BE2C (cell line): ENCODE measurements at regions not wholly inside any gene's neighbourhood (a gene's known extent, or its start where the extent isn't known, plus 50 kb on each side); places are given as distances from the start of the nearest gene placed in this dataset.

Experiments used
- DNase-seq: peaks from one replicate; pipeline ENCODE4 v3.0.0-alpha.2; 2020
- H3K27me3 ChIP-seq: fragments of 250-450 bp; sonication (Bioruptor Pico); 2 replicates; pipeline ENCODE4 v1.5.1; 2020; ENCODE audit warnings: mild to moderate bottlenecking
- H3K36me3 ChIP-seq: fragments of 250-450 bp; sonication (Bioruptor Pico); 2 replicates; pipeline ENCODE4 v1.5.1; 2020; ENCODE audit warnings: mild to moderate bottlenecking
- H3K4me1 ChIP-seq: fragments of 250-450 bp; sonication (Bioruptor Pico); 2 replicates; pipeline ENCODE4 v1.5.1; 2020
- H3K4me3 ChIP-seq: 2 replicates; pipeline ENCODE4 v1.5.1; 2011; ENCODE audit warnings: low read depth, low read length
- H3K9me3 ChIP-seq: fragments of 250-450 bp; sonication (Bioruptor Pico); 2 replicates; pipeline ENCODE4 v1.5.1; 2020
- CTCF ChIP-seq: IDR thresholded peaks from 2 replicates; pipeline ENCODE4 v1.5.1; 2012; ENCODE audit warnings: mild to moderate bottlenecking, low read depth, low read length

GRCh38 chr6:119575721-119576120 lies 226.2 kb upstream of the MAN1A1 start:
- Histone ChIP-seq H3K27me3 (no peaks in the 10 kb centered on the region), H3K9me3 (no peaks in the 10 kb centered on the region), H3K4me3 (no peak overlapping the region), H3K36me3 (no peaks in the 10 kb centered on the region), H3K4me1 (no peaks in the 10 kb centered on the region)
- TF ChIP-seq CTCF = no peak
- DNase-seq = no peak

GRCh38 chr6:119568580-119568979 lies 219.0 kb upstream of the MAN1A1 start:
- Histone ChIP-seq H3K27me3 (no peaks in the 10 kb centered on the region), H3K36me3 (no peaks in the 10 kb centered on the region), H3K9me3 (no peaks in the 10 kb centered on the region), H3K4me3 (no peak overlapping the region), H3K4me1 (no peaks in the 10 kb centered on the region)
- no peak for TF ChIP-seq CTCF
- no peak for DNase-seq

GRCh38 chr6:119566546-119567260 lies 217.1 kb upstream of the MAN1A1 start:
- H3K4me3 ChIP-seq = peak overlapping the region; percentile 60
- no peaks in the 10 kb centered on the region for H3K36me3 ChIP-seq
- no peak for TF ChIP-seq CTCF

GRCh38 chr6:119565893-119566292 lies 216.3 kb upstream of the MAN1A1 start:
- Histone ChIP-seq H3K27me3 (no peaks in the 10 kb centered on the region), H3K9me3 (no peaks in the 10 kb centered on the region), H3K4me3 (no peak overlapping the region), H3K36me3 (no peaks in the 10 kb centered on the region), H3K4me1 (no peaks in the 10 kb centered on the region)
- no peak for TF ChIP-seq CTCF
- DNase-seq = no peak

More at GRCh38 chr6:119566546-119567260, 217.1 kb upstream of the MAN1A1 start:
- Histone ChIP-seq H3K4me1 (no peaks in the 10 kb centered on the region), H3K27me3 (no peaks in the 10 kb centered on the region), H3K9me3 (no peaks in the 10 kb centered on the region)
- peak; percentile 85 for DNase-seq

- no peak for TF ChIP-seq CTCF
- H3K27me3 ChIP-seq = no peaks in the 10 kb centered on the region
- H3K9me3 ChIP-seq = no peaks in the 10 kb centered on the region
- no peaks in the 10 kb centered on the region for H3K4me1 ChIP-seq
- DNase-seq = no peak
- no peaks in the 10 kb centered on the region for H3K36me3 ChIP-seq
- H3K4me3 ChIP-seq = no peak overlapping the region
Observed at GRCh38 chr6:119562168-119562567, 212.6 kb upstream of the MAN1A1 start.

- no peak overlapping the region for H3K4me3 ChIP-seq
- no peak for TF ChIP-seq CTCF
- H3K9me3 ChIP-seq = no peaks in the 10 kb centered on the region
- no peaks in the 10 kb centered on the region for H3K4me1 ChIP-seq
- DNase-seq = no peak
- no peaks in the 10 kb centered on the region for H3K27me3 ChIP-seq
- no peaks in the 10 kb centered on the region for H3K36me3 ChIP-seq
Observed at GRCh38 chr6:119559586-119559985, 210.0 kb upstream of the MAN1A1 start.
